ENCODE measurements at regions not wholly inside any gene's neighbourhood (a gene's known extent, or its start where the extent isn't known, plus 50 kb on each side); places are given as distances from the start of the nearest gene placed in this dataset.

DNA sequence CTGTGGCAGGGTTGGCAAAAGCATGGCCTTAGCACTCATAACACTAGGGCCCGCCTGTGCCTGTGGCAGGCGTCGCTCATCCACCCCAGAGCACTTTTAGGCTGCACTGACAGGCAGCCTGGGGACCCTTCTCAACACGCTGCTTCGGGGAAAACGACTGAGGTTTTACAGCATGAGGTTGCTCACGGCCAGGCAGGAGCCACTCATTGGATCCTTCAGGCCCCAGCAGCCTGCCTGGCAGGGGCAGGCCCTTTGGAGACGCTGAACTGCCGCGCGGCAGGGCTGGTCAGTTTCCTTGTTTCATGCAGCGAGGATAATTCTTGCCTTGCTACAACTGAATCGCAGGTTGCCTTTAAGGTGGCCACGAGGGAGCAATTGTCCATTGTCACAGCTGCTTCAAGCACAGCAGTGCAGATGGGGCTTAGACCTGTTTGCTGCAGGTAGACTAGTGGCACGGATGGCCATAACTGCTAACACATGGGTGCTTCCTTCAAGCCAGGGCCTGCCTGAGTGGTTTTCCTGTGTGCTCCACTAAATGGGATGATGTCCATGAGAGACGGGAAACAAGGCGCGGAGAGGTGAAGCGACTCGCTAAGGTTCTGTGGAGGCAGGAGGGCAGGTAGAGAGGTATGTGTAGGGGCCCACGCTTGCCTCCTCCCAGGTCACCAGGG is 49.9 kb upstream of the HS6ST1 start:
- TF ChIP-seq, protein P1, sequence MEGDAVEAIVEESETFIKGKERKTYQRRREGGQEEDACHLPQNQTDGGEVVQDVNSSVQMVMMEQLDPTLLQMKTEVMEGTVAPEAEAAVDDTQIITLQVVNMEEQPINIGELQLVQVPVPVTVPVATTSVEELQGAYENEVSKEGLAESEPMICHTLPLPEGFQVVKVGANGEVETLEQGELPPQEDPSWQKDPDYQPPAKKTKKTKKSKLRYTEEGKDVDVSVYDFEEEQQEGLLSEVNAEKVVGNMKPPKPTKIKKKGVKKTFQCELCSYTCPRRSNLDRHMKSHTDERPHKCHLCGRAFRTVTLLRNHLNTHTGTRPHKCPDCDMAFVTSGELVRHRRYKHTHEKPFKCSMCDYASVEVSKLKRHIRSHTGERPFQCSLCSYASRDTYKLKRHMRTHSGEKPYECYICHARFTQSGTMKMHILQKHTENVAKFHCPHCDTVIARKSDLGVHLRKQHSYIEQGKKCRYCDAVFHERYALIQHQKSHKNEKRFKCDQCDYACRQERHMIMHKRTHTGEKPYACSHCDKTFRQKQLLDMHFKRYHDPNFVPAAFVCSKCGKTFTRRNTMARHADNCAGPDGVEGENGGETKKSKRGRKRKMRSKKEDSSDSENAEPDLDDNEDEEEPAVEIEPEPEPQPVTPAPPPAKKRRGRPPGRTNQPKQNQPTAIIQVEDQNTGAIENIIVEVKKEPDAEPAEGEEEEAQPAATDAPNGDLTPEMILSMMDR (IDR thresholded peaks at IDR 0.05; ENCODE audit: poor library complexity) = no peak
- no peak for TF ChIP-seq EZH2 (IDR thresholded peaks at IDR 0.05; ENCODE audit: borderline replicate concordance)
